ENCODE measurements at regions not wholly inside any gene's neighbourhood (a gene's known extent, or its start where the extent isn't known, plus 50 kb on each side); places are given as distances from the start of the nearest gene placed in this dataset.

- Histone ChIP-seq H2AFZ (ENCODE audit: low read depth, low read length, severe bottlenecking) (no peak overlapping the region), H3K79me2 (ENCODE audit: insufficient read depth, low read length) (no peaks in the 10 kb centered on the region), H3K4me3 (ENCODE audit: insufficient read depth, low read length, poor library complexity, severe bottlenecking) (no peak overlapping the region), H3K9me2 (replicated peaks; ENCODE audit: insufficient read depth, low read length) (no peaks in the 10 kb centered on the region), H3F3A (ENCODE audit: insufficient read depth) (no peaks in the 10 kb centered on the region), H3K9ac (ENCODE audit: low read length) (no peak overlapping the region), H3K27ac (ENCODE audit: low read depth, low read length) (no peak overlapping the region), H3K36me3 (ENCODE audit: low read length) (no peaks in the 10 kb centered on the region), H4K20me1 (ENCODE audit: low read depth, low read length) (no peaks in the 10 kb centered on the region), H3K4me2 (ENCODE audit: low read depth, low read length, poor library complexity, severe bottlenecking) (no peak overlapping the region), H3K27me3 (ENCODE audit: low read length) (no peaks in the 10 kb centered on the region), H3K9me3 (ENCODE audit: insufficient read depth, low read length) (no peaks in the 10 kb centered on the region)
- TF ChIP-seq EZH2phosphoT487 (conservative IDR thresholded peaks at IDR 0.05; ENCODE audit: low read length) (no peak), CTCF (IDR thresholded peaks at IDR 0.05; ENCODE audit: insufficient read depth, low read length, poor library complexity, severe bottlenecking) (no peak)
Observed at GRCh38 chr17:71170070-71170469, 950.8 kb upstream of the SOX9 start.

GRCh38 chr17:71171270-71171669 lies 949.5 kb upstream of the SOX9 start:
- TF ChIP-seq CTCF (IDR thresholded peaks at IDR 0.05; ENCODE audit: insufficient read depth, low read length, poor library complexity, severe bottlenecking) (no peak), EZH2phosphoT487 (conservative IDR thresholded peaks at IDR 0.05; ENCODE audit: low read length) (no peak)
- Histone ChIP-seq H3K4me2 (ENCODE audit: low read depth, low read length, poor library complexity, severe bottlenecking) (no peak overlapping the region), H2AFZ (ENCODE audit: low read depth, low read length, severe bottlenecking) (no peak overlapping the region), H4K20me1 (ENCODE audit: low read depth, low read length) (no peaks in the 10 kb centered on the region), H3K4me3 (ENCODE audit: insufficient read depth, low read length, poor library complexity, severe bottlenecking) (no peak overlapping the region), H3K79me2 (ENCODE audit: insufficient read depth, low read length) (no peaks in the 10 kb centered on the region), H3K9me2 (replicated peaks; ENCODE audit: insufficient read depth, low read length) (no peaks in the 10 kb centered on the region), H3K36me3 (ENCODE audit: low read length) (no peaks in the 10 kb centered on the region), H3K27me3 (ENCODE audit: low read length) (no peaks in the 10 kb centered on the region), H3F3A (ENCODE audit: insufficient read depth) (no peaks in the 10 kb centered on the region), H3K27ac (ENCODE audit: low read depth, low read length) (no peak overlapping the region), H3K9ac (ENCODE audit: low read length) (no peak overlapping the region), H3K9me3 (ENCODE audit: insufficient read depth, low read length) (no peaks in the 10 kb centered on the region)

GRCh38 chr17:71173991-71174390 lies 946.8 kb upstream of the SOX9 start:
- no peak for TF ChIP-seq EZH2phosphoT487 (conservative IDR thresholded peaks at IDR 0.05; ENCODE audit: low read length)
- TF ChIP-seq CTCF (IDR thresholded peaks at IDR 0.05; ENCODE audit: insufficient read depth, low read length, poor library complexity, severe bottlenecking): no peak
- Histone ChIP-seq H3K9ac (ENCODE audit: low read length) (no peak overlapping the region), H4K20me1 (ENCODE audit: low read depth, low read length) (no peaks in the 10 kb centered on the region), H3K9me2 (replicated peaks; ENCODE audit: insufficient read depth, low read length) (no peaks in the 10 kb centered on the region), H2AFZ (ENCODE audit: low read depth, low read length, severe bottlenecking) (no peak overlapping the region), H3K79me2 (ENCODE audit: insufficient read depth, low read length) (no peaks in the 10 kb centered on the region), H3K9me3 (ENCODE audit: insufficient read depth, low read length) (no peaks in the 10 kb centered on the region), H3K4me2 (ENCODE audit: low read depth, low read length, poor library complexity, severe bottlenecking) (no peak overlapping the region), H3K27me3 (ENCODE audit: low read length) (no peaks in the 10 kb centered on the region), H3K27ac (ENCODE audit: low read depth, low read length) (no peak overlapping the region), H3K4me3 (ENCODE audit: insufficient read depth, low read length, poor library complexity, severe bottlenecking) (no peak overlapping the region), H3F3A (ENCODE audit: insufficient read depth) (no peaks in the 10 kb centered on the region), H3K36me3 (ENCODE audit: low read length) (no peaks in the 10 kb centered on the region)

- no peak for TF ChIP-seq CTCF (IDR thresholded peaks at IDR 0.05; ENCODE audit: insufficient read depth, low read length, poor library complexity, severe bottlenecking)
- no peak for TF ChIP-seq EZH2phosphoT487 (conservative IDR thresholded peaks at IDR 0.05; ENCODE audit: low read length)
- Histone ChIP-seq H3K27me3 (ENCODE audit: low read length) (no peaks in the 10 kb centered on the region), H3K9me2 (replicated peaks; ENCODE audit: insufficient read depth, low read length) (no peaks in the 10 kb centered on the region), H3K9ac (ENCODE audit: low read length) (no peak overlapping the region), H3K9me3 (ENCODE audit: insufficient read depth, low read length) (no peaks in the 10 kb centered on the region), H2AFZ (ENCODE audit: low read depth, low read length, severe bottlenecking) (no peak overlapping the region), H3K36me3 (ENCODE audit: low read length) (no peaks in the 10 kb centered on the region), H3F3A (ENCODE audit: insufficient read depth) (no peaks in the 10 kb centered on the region), H3K79me2 (ENCODE audit: insufficient read depth, low read length) (no peaks in the 10 kb centered on the region), H3K4me3 (ENCODE audit: insufficient read depth, low read length, poor library complexity, severe bottlenecking) (no peak overlapping the region), H3K27ac (ENCODE audit: low read depth, low read length) (no peak overlapping the region), H3K4me2 (ENCODE audit: low read depth, low read length, poor library complexity, severe bottlenecking) (no peak overlapping the region), H4K20me1 (ENCODE audit: low read depth, low read length) (no peaks in the 10 kb centered on the region)
Observed at GRCh38 chr17:71176331-71176730, 944.5 kb upstream of the SOX9 start.
